ENCODE measurements at regions not wholly inside any gene's neighbourhood (a gene's known extent, or its start where the extent isn't known, plus 50 kb on each side); places are given as distances from the start of the nearest gene placed in this dataset.

- ChIA-PET CTCF (no interaction called here), POLR2A (no interaction called here)
- Histone ChIP-seq H3K27ac (ENCODE audit: low read depth in 1 of 2, low read length in 2 of 2) (no peak overlapping the region), H3K27me3 (ENCODE audit: control insufficient read depth in 1 of 2, insufficient read depth in 2 of 2, low read length in 2 of 2) (no peaks in the 10 kb centered on the region), H3K9me3 (ENCODE audit: control insufficient read depth in 1 of 2, insufficient read depth in 1 of 2, low read length in 2 of 2) (no peaks in the 10 kb centered on the region), H3K4me3 (ENCODE audit: low read length) (no peak overlapping the region), H3K36me3 (ENCODE audit: insufficient read depth, low read length) (no peaks in the 10 kb centered on the region), H3K4me1 (ENCODE audit: insufficient read depth, low read length) (no peaks in the 10 kb centered on the region)
- Mint-ChIP-seq H3K9me3 (no peaks in the 10 kb centered on the region), H3K4me3 (no peak overlapping the region), H3K4me1 (ENCODE audit: low read depth) (no peaks in the 10 kb centered on the region), H3K27me3 (peaks cover 5% of the 10 kb centered on the region), H3K27ac (no peak overlapping the region), H3K36me3 (ENCODE audit: low read depth) (no peaks in the 10 kb centered on the region)
- ATAC-seq (ENCODE audit: poor library complexity) (no peak), DNase-seq (no peak)
- TF ChIP-seq CTCF (IDR thresholded peaks at IDR 0.05) = no peak
- intact Hi-C loops (cut with DNase I, micrococcal nuclease) = no loop called here
These were observed 559.8 kb downstream of the QKI start for GRCh38 chr6:163974322-163974721.

GRCh38 chr6:163971841-163972838, 557.6 kb downstream of the QKI start:
- CTCF ChIA-PET = no interaction called here
- H3K36me3 Mint-ChIP-seq (ENCODE audit: low read depth) = no peaks in the 10 kb centered on the region
- Histone ChIP-seq H3K9me3 (ENCODE audit: control insufficient read depth in 1 of 2, insufficient read depth in 1 of 2, low read length in 2 of 2) (no peaks in the 10 kb centered on the region), H3K27ac (ENCODE audit: low read depth in 1 of 2, low read length in 2 of 2) (no peak overlapping the region), H3K36me3 (ENCODE audit: insufficient read depth, low read length) (no peaks in the 10 kb centered on the region), H3K4me1 (ENCODE audit: insufficient read depth, low read length) (no peaks in the 10 kb centered on the region), H3K4me3 (ENCODE audit: low read length) (no peak overlapping the region), H3K27me3 (ENCODE audit: control insufficient read depth in 1 of 2, insufficient read depth in 2 of 2, low read length in 2 of 2) (no peaks in the 10 kb centered on the region)
- H3K27me3 Mint-ChIP-seq = peaks cover 8% of the 10 kb centered on the region
- no peaks in the 10 kb centered on the region for H3K9me3 Mint-ChIP-seq
- no peak for TF ChIP-seq CTCF (IDR thresholded peaks at IDR 0.05)
- DNase-seq = no peak
- intact Hi-C loops (cut with DNase I, micrococcal nuclease) = no loop called here
- no peak overlapping the region for H3K27ac Mint-ChIP-seq
- H3K4me3 Mint-ChIP-seq = no peak overlapping the region
- POLR2A ChIA-PET = interaction anchor here (0.6 kb wide), 1 partner anchor 114 kb away, joined by 3 read pairs; no protein-coding TSS in a partner anchor
- ATAC-seq (ENCODE audit: poor library complexity) = no peak
- no peaks in the 10 kb centered on the region for H3K4me1 Mint-ChIP-seq (ENCODE audit: low read depth)

- ChIA-PET POLR2A (interaction anchor here (0.6 kb wide), 1 partner anchor 115 kb away, joined by 3 read pairs; no protein-coding TSS in a partner anchor), CTCF (no interaction called here)
- Mint-ChIP-seq H3K36me3 (ENCODE audit: low read depth) (no peaks in the 10 kb centered on the region), H3K27me3 (peaks cover 8% of the 10 kb centered on the region), H3K4me1 (ENCODE audit: low read depth) (no peaks in the 10 kb centered on the region), H3K9me3 (no peaks in the 10 kb centered on the region), H3K27ac (no peak overlapping the region), H3K4me3 (no peak overlapping the region)
- no peak overlapping the region for H3K4me3 ChIP-seq (ENCODE audit: low read length)
- intact Hi-C loops (cut with DNase I, micrococcal nuclease) = no loop called here
- TF ChIP-seq CTCF (IDR thresholded peaks at IDR 0.05) = no peak
- H3K27ac ChIP-seq (ENCODE audit: low read depth in 1 of 2, low read length in 2 of 2) = no peak overlapping the region
- ATAC-seq (ENCODE audit: poor library complexity) (no peak), DNase-seq (no peak)
- no peaks in the 10 kb centered on the region for H3K9me3 ChIP-seq (ENCODE audit: control insufficient read depth in 1 of 2, insufficient read depth in 1 of 2, low read length in 2 of 2)
- H3K27me3 ChIP-seq (ENCODE audit: control insufficient read depth in 1 of 2, insufficient read depth in 2 of 2, low read length in 2 of 2) = peaks cover 0 to 1% of the 10 kb centered on the region in 2 experiments
- H3K36me3 ChIP-seq (ENCODE audit: insufficient read depth, low read length) = no peaks in the 10 kb centered on the region
- no peaks in the 10 kb centered on the region for H3K4me1 ChIP-seq (ENCODE audit: insufficient read depth, low read length)
These were observed 556.5 kb downstream of the QKI start for GRCh38 chr6:163970846-163971564.

All from CD4-positive, alpha-beta T cell (primary cell).